Caco-2 (cell line): ENCODE measurements at regions not wholly inside any gene's neighbourhood (a gene's known extent, or its start where the extent isn't known, plus 50 kb on each side); places are given as distances from the start of the nearest gene placed in this dataset.

Source experiments
- BruUV-seq: library from RNA; stranded (reverse); fragments of 400-500 nt; replicated peaks from 2 replicates; lab custom pipeline; 2021; lab: Mats Ljungman, UMichigan
- CTCF ChIA-PET: fragments of 300-600 bp; sonication (Branson Sonifier 250); formaldehyde crosslinking; loops from one replicate; lab custom pipeline; 2022; ENCODE audit warnings: antibody characterized with exemption; lab: Charles Lee
- POLR2A ChIA-PET: fragments of 300-600 bp; sonication (Branson Sonifier 250); formaldehyde crosslinking; loops from one replicate; lab custom pipeline; 2022; ENCODE audit warnings: antibody characterized with exemption; lab: Charles Lee
- DNase-seq, 2 experiments: peaks; one replicate each; pipeline versions ENCODE4 v3.0.0 to v3.0.0-alpha.2; 2020 to 2022
- H3K27me3 ChIP-seq: replicated peaks from 2 replicates; pipeline ENCODE4 v1.6.0; 2011; ENCODE audit warnings: low read length; ENCODE audit not compliant: control insufficient read depth, insufficient read depth
- H3K36me3 ChIP-seq: 2 replicates; pipeline ENCODE4 v1.5.1; 2011; ENCODE audit warnings: low read length; ENCODE audit not compliant: control insufficient read depth, insufficient read depth
- H3K4me1 ChIP-seq: fragments of 250-450 bp; sonication (Bioruptor Pico); 2 replicates; pipeline ENCODE4 v1.5.1; 2020; ENCODE audit warnings: mild to moderate bottlenecking
- H3K4me3 ChIP-seq: 2 replicates; pipeline ENCODE4 v1.5.1; 2011; ENCODE audit warnings: low read depth, mild to moderate bottlenecking, control low read depth, low read length
- H3K9me3 ChIP-seq: fragments of 250-450 bp; sonication (Bioruptor Pico); 2 replicates; pipeline ENCODE4 v1.5.1; 2020; ENCODE audit warnings: mild to moderate bottlenecking, moderate library complexity
- H3K27ac Mint-ChIP-seq: one replicate; pipeline ENCODE4 v1.8.0; 2022; ENCODE audit warnings: mixed read lengths; ENCODE audit not compliant: unreplicated experiment
- H3K27me3 Mint-ChIP-seq: one replicate; pipeline ENCODE4 v1.8.0; 2022; ENCODE audit warnings: mixed read lengths; ENCODE audit not compliant: insufficient read depth, unreplicated experiment
- H3K36me3 Mint-ChIP-seq: one replicate; pipeline ENCODE4 v1.8.0; 2022; ENCODE audit warnings: mild to moderate bottlenecking, mixed read lengths; ENCODE audit not compliant: insufficient read depth, unreplicated experiment
- H3K4me1 Mint-ChIP-seq: one replicate; pipeline ENCODE4 v1.8.0; 2022; ENCODE audit warnings: low read depth, mixed read lengths; ENCODE audit not compliant: unreplicated experiment
- H3K4me3 Mint-ChIP-seq: one replicate; pipeline ENCODE4 v1.8.0; 2022; ENCODE audit warnings: mild to moderate bottlenecking, moderate library complexity, mixed read lengths; ENCODE audit not compliant: unreplicated experiment
- H3K9me3 Mint-ChIP-seq: one replicate; pipeline ENCODE4 v1.8.0; 2022; ENCODE audit warnings: mixed read lengths; ENCODE audit not compliant: unreplicated experiment
- CTCF ChIP-seq, 2 experiments: fragments of 200-600 bp in 1 of 2; IDR thresholded peaks; 1 replicate in 1 of 2; 2 replicates in 1 of 2; pipeline versions ENCODE4 v1.5.1 to v1.8.0; 2011 to 2022; ENCODE audit warnings: antibody characterized with exemption in 1 of 2, control low read depth in 1 of 2, inconsistent platforms in 1 of 2, low read depth in 1 of 2, low read length in 1 of 2, mild to moderate bottlenecking in 1 of 2, moderate library complexity in 1 of 2; ENCODE audit not compliant: insufficient read depth in 1 of 2, severe bottlenecking in 1 of 2, unreplicated experiment in 1 of 2
- intact Hi-C: fragments of 100-400 bp; cut with micrococcal nuclease; formaldehyde crosslinking; loops from one replicate; pipeline ENCODE4 v1.10.0; 2022; ENCODE audit not compliant: unreplicated experiment

GRCh38 chr13:76339649-76340048 is 546.6 kb downstream of the KCTD12 start:
- intact Hi-C loops, result no loop called here
- peaks cover 11% of the 10 kb centered on the region for H3K9me3 Mint-ChIP-seq
- peaks cover 15% of the 10 kb centered on the region for H3K9me3 ChIP-seq
- BruUV-seq, result no TSS peak
- no peak overlapping the region for H3K4me3 Mint-ChIP-seq
- H3K4me1 ChIP-seq, result no peaks in the 10 kb centered on the region
- no peak overlapping the region for H3K4me3 ChIP-seq
- no peaks in the 10 kb centered on the region for H3K36me3 Mint-ChIP-seq
- no peak overlapping the region for H3K27ac Mint-ChIP-seq
- no peaks in the 10 kb centered on the region for H3K27me3 ChIP-seq
- ChIA-PET CTCF (no interaction called here), POLR2A (no interaction called here)
- H3K36me3 ChIP-seq, result no peaks in the 10 kb centered on the region
- no peaks in the 10 kb centered on the region for H3K27me3 Mint-ChIP-seq
- no peak for DNase-seq
- H3K4me1 Mint-ChIP-seq, result no peaks in the 10 kb centered on the region
- TF ChIP-seq CTCF (IDR thresholded peaks at IDR 0.05; ENCODE audit: insufficient read depth in 1 of 2, low read depth in 1 of 2, low read length in 1 of 2, severe bottlenecking in 1 of 2, unreplicated experiment in 1 of 2), result no peak

GRCh38 chr13:76338003-76338402 is 548.2 kb downstream of the KCTD12 start:
- no TSS peak for BruUV-seq
- DNase-seq, result no peak
- Histone ChIP-seq H3K9me3 (peaks cover 10% of the 10 kb centered on the region; the same call in 1 of the 2 replicates), H3K36me3 (no peaks in the 10 kb centered on the region), H3K4me3 (no peak overlapping the region), H3K4me1 (no peaks in the 10 kb centered on the region), H3K27me3 (no peaks in the 10 kb centered on the region)
- CTCF ChIA-PET, result interaction anchor here (0.6 kb wide), 1 partner anchor 687 kb away, joined by 3 read pairs; no protein-coding TSS in a partner anchor
- no peak overlapping the region for H3K4me3 Mint-ChIP-seq
- no peak for TF ChIP-seq CTCF (IDR thresholded peaks at IDR 0.05; ENCODE audit: insufficient read depth in 1 of 2, low read depth in 1 of 2, low read length in 1 of 2, severe bottlenecking in 1 of 2, unreplicated experiment in 1 of 2)
- H3K9me3 Mint-ChIP-seq, result peaks cover under 1% of the 10 kb centered on the region
- H3K36me3 Mint-ChIP-seq, result no peaks in the 10 kb centered on the region
- H3K27me3 Mint-ChIP-seq, result no peaks in the 10 kb centered on the region
- intact Hi-C loops, result no loop called here
- POLR2A ChIA-PET, result no interaction called here
- no peak overlapping the region for H3K27ac Mint-ChIP-seq
- no peaks in the 10 kb centered on the region for H3K4me1 Mint-ChIP-seq

- POLR2A ChIA-PET, result no interaction called here
- CTCF ChIA-PET, result no interaction called here
- no peaks in the 10 kb centered on the region for H3K36me3 Mint-ChIP-seq
- no peaks in the 10 kb centered on the region for H3K9me3 Mint-ChIP-seq
- TF ChIP-seq CTCF (IDR thresholded peaks at IDR 0.05; ENCODE audit: insufficient read depth in 1 of 2, low read depth in 1 of 2, low read length in 1 of 2, severe bottlenecking in 1 of 2, unreplicated experiment in 1 of 2), result no peak
- H3K4me1 Mint-ChIP-seq, result no peaks in the 10 kb centered on the region
- no peak overlapping the region for H3K27ac Mint-ChIP-seq
- Histone ChIP-seq H3K27me3 (no peaks in the 10 kb centered on the region), H3K4me1 (no peaks in the 10 kb centered on the region), H3K36me3 (no peaks in the 10 kb centered on the region), H3K9me3 (peaks cover 7% of the 10 kb centered on the region; the same call in 1 of the 2 replicates), H3K4me3 (no peak overlapping the region)
- no TSS peak for BruUV-seq
- DNase-seq, result no peak
- intact Hi-C loops, result no loop called here
- no peaks in the 10 kb centered on the region for H3K27me3 Mint-ChIP-seq
- H3K4me3 Mint-ChIP-seq, result no peak overlapping the region
Measured at GRCh38 chr13:76336889-76337844, 549.0 kb downstream of the KCTD12 start.
